Liver (tissue), 8 donors: ENCODE measurements at regions not wholly inside any gene's neighbourhood (a gene's known extent, or its start where the extent isn't known, plus 50 kb on each side); places are given as distances from the start of the nearest gene placed in this dataset.

ENCODE experiments used
- DNase-seq: peaks from one replicate; pipeline ENCODE4 v3.0.0-alpha.2; 2017; ENCODE audit warnings: low spot score
- H3K27ac ChIP-seq, 2 donors: one replicate each; pipeline ENCODE4 v1.7.0; 2013; ENCODE audit warnings: inconsistent platforms in 2 of 2, low read length in 2 of 2, control low read depth in 1 of 2, low read depth in 1 of 2, mild to moderate bottlenecking in 1 of 2
- H3K27me3 ChIP-seq, 4 donors: one replicate each; pipeline versions ENCODE4 v1.6.1 to v1.7.0; 2013; ENCODE audit warnings: low read length in 3 of 4, inconsistent platforms in 1 of 4, mild to moderate bottlenecking in 1 of 4, moderate library complexity in 1 of 4; ENCODE audit not compliant: control insufficient read depth in 4 of 4, insufficient read depth in 4 of 4
- H3K36me3 ChIP-seq, 4 donors: one replicate each; pipeline versions ENCODE4 v1.6.1 to v1.7.0; 2013; ENCODE audit warnings: low read length in 3 of 4, mild to moderate bottlenecking in 3 of 4, low read depth in 1 of 4, moderate library complexity in 1 of 4; ENCODE audit not compliant: control insufficient read depth in 4 of 4, insufficient read depth in 3 of 4
- H3K4me1 ChIP-seq, 4 donors: one replicate each; pipeline versions ENCODE4 v1.6.1 to v1.7.0; 2013; ENCODE audit warnings: low read length in 3 of 4, mild to moderate bottlenecking in 3 of 4, moderate library complexity in 1 of 4; ENCODE audit not compliant: control insufficient read depth in 4 of 4, insufficient read depth in 4 of 4
- H3K4me3 ChIP-seq, 3 donors: one replicate each; pipeline versions ENCODE4 v1.6.1 to v1.7.0; 2013; ENCODE audit warnings: low read length in 3 of 3, control low read depth in 1 of 3, low read depth in 1 of 3, mild to moderate bottlenecking in 1 of 3
- H3K9ac ChIP-seq, 2 donors: one replicate each; pipeline ENCODE4 v1.7.0; 2013; ENCODE audit warnings: low read length in 2 of 2, mild to moderate bottlenecking in 2 of 2, moderate library complexity in 2 of 2, control low read depth in 1 of 2, low read depth in 1 of 2
- H3K9me3 ChIP-seq, 4 donors: one replicate each; pipeline versions ENCODE4 v1.6.1 to v1.7.0; 2013; ENCODE audit warnings: low read length in 3 of 4; ENCODE audit not compliant: control insufficient read depth in 4 of 4
- ATF3 ChIP-seq: IDR thresholded peaks from 2 replicates; pipeline ENCODE4 v1.6.1; 2016; ENCODE audit warnings: antibody characterized with exemption
- CTCF ChIP-seq: fragments of 150-350 bp; IDR thresholded peaks from 2 replicates; pipeline ENCODE4 v1.5.1; 2017; ENCODE audit warnings: improper control_type of control experiment, low read depth, low read length; ENCODE audit not compliant: missing input control
- EGR1 ChIP-seq, 2 donors: IDR thresholded peaks; 2 replicates each; pipeline ENCODE4 v1.6.1; 2016 to 2018; ENCODE audit warnings: antibody characterized with exemption in 2 of 2, low read depth in 2 of 2
- FOXA1 ChIP-seq: IDR thresholded peaks from 2 replicates; pipeline ENCODE4 v1.6.1; 2016; ENCODE audit warnings: antibody characterized with exemption
- FOXA2 ChIP-seq: IDR thresholded peaks from 2 replicates; pipeline ENCODE4 v1.6.1; 2016; ENCODE audit warnings: antibody characterized with exemption
- GABPA ChIP-seq, 2 donors: IDR thresholded peaks in 1 of 2; conservative IDR thresholded peaks in 1 of 2; 2 replicates each; pipeline ENCODE4 v1.6.1; 2016; ENCODE audit warnings: antibody characterized with exemption in 2 of 2, mild to moderate bottlenecking in 1 of 2, moderate library complexity in 1 of 2
- HNF4A ChIP-seq, 2 donors: conservative IDR thresholded peaks; 2 replicates each; pipeline ENCODE4 v1.6.1; 2016; ENCODE audit warnings: antibody characterized with exemption in 2 of 2, mild to moderate bottlenecking in 2 of 2
- HNF4G ChIP-seq: IDR thresholded peaks from 2 replicates; pipeline ENCODE4 v1.6.1; 2016; ENCODE audit warnings: antibody characterized with exemption
- JUND ChIP-seq, 2 donors: IDR thresholded peaks; 2 replicates each; pipeline ENCODE4 v1.6.1; 2016; ENCODE audit warnings: antibody characterized with exemption in 2 of 2
- NR2F2 ChIP-seq: IDR thresholded peaks from 2 replicates; pipeline ENCODE4 v1.6.1; 2016; ENCODE audit warnings: antibody characterized with exemption
- RAD21 ChIP-seq, 2 donors: IDR thresholded peaks; 2 replicates each; pipeline ENCODE4 v1.6.1; 2016; ENCODE audit warnings: antibody characterized with exemption in 2 of 2, mild to moderate bottlenecking in 2 of 2
- REST ChIP-seq: IDR thresholded peaks from 2 replicates; pipeline ENCODE4 v1.6.1; 2016; ENCODE audit warnings: antibody characterized with exemption, mild to moderate bottlenecking
- SP1 ChIP-seq: IDR thresholded peaks from 2 replicates; pipeline ENCODE4 v1.6.1; 2018; ENCODE audit warnings: antibody characterized with exemption, mild to moderate bottlenecking
- TAF1 ChIP-seq: conservative IDR thresholded peaks from 2 replicates; pipeline ENCODE4 v1.6.1; 2016; ENCODE audit warnings: antibody characterized with exemption, mild to moderate bottlenecking
- YY1 ChIP-seq: IDR thresholded peaks from 2 replicates; pipeline ENCODE4 v1.6.1; 2016; ENCODE audit warnings: antibody characterized with exemption, mild to moderate bottlenecking
- WGBS: extraction: QIAGEN DNeasy Blood & Tissue Kit; methylation state at CpG from one replicate; pipeline ENCODE4 v1.1.7; 2013; 5-methylcytosine and 5-hydroxymethylcytosine counted together
- donor health status: healthy.
- donor health status: healthy.
- donor health status: healthy.
- donor health status: healthy.
- donor health status: healthy.

GRCh38 chr14:81673930-81674329, 140.3 kb upstream of the SEL1L start:
- H3K4me3 ChIP-seq = no peak overlapping the region
- TF ChIP-seq NR2F2 = no peak
- TF ChIP-seq HNF4A (conservative IDR thresholded peaks at IDR 0.05) = no peak
- TF ChIP-seq FOXA1 = no peak
- no peak for TF ChIP-seq CTCF
- TF ChIP-seq EGR1 (IDR thresholded peaks at IDR 0.05; ENCODE audit: low read depth in 2 of 2) = no peak
- no peak overlapping the region for H3K9ac ChIP-seq
- 71% methylated on average over 3 of the region's 3 CpGs for WGBS
- no peaks in the 10 kb centered on the region for H3K4me1 ChIP-seq
- H3K36me3 ChIP-seq = no peaks in the 10 kb centered on the region
- H3K9me3 ChIP-seq = no peaks in the 10 kb centered on the region
- no peak overlapping the region for H3K27ac ChIP-seq
- no peaks in the 10 kb centered on the region for H3K27me3 ChIP-seq
- no peak for DNase-seq

- TF ChIP-seq HNF4G = no peak
- no peak for TF ChIP-seq RAD21 (IDR thresholded peaks at IDR 0.05)
- Histone ChIP-seq H3K27me3 (no peaks in the 10 kb centered on the region), H3K9ac (no peak overlapping the region), H3K36me3 (no peaks in the 10 kb centered on the region), H3K4me3 (no peak overlapping the region), H3K4me1 (no peaks in the 10 kb centered on the region), H3K9me3 (no peaks in the 10 kb centered on the region), H3K27ac (no peak overlapping the region)
- no peak for DNase-seq
- whole genome bisulfite sequencing = 71% methylated on average over 2 of the region's 2 CpGs
Observed at GRCh38 chr14:81676395-81676794, 142.7 kb upstream of the SEL1L start.

GRCh38 chr14:81676879-81677278, 143.2 kb upstream of the SEL1L start:
- H3K9me3 ChIP-seq = no peaks in the 10 kb centered on the region
- 77% methylated on average over 7 of the region's 7 CpGs for WGBS
- H3K9ac ChIP-seq = no peak overlapping the region
- no peak for DNase-seq
- no peak overlapping the region for H3K27ac ChIP-seq
- H3K4me1 ChIP-seq = no peaks in the 10 kb centered on the region
- no peaks in the 10 kb centered on the region for H3K27me3 ChIP-seq
- TF ChIP-seq EGR1 (IDR thresholded peaks at IDR 0.05; ENCODE audit: low read depth in 2 of 2) (no peak), HNF4A (conservative IDR thresholded peaks at IDR 0.05) (no peak), SP1 (no peak), YY1 (no peak), FOXA2 (no peak), HNF4G (no peak), NR2F2 (no peak), RAD21 (IDR thresholded peaks at IDR 0.05) (no peak), TAF1 (no peak), CTCF (no peak), JUND (IDR thresholded peaks at IDR 0.05) (no peak), ATF3 (no peak), GABPA (IDR thresholded peaks at IDR 0.05 in 1 of 2, conservative IDR thresholded peaks at IDR 0.05 in 1 of 2) (no peak), REST (no peak), FOXA1 (no peak)
- no peaks in the 10 kb centered on the region for H3K36me3 ChIP-seq
- H3K4me3 ChIP-seq = no peak overlapping the region
